DOHH2 (cell line): ENCODE measurements at regions not wholly inside any gene's neighbourhood (a gene's known extent, or its start where the extent isn't known, plus 50 kb on each side); places are given as distances from the start of the nearest gene placed in this dataset.

Source experiments
- H3F3A ChIP-seq: fragments of 200-600 bp; sonication (generic), shearing (Covaris generic); 2 replicates; pipeline ENCODE4 v1.6.0; 2016; ENCODE audit warnings: antibody characterized with exemption, mild to moderate bottlenecking; ENCODE audit not compliant: control insufficient read depth, insufficient read depth
- H3K27ac ChIP-seq: fragments of 200-600 bp; sonication (generic); 2 replicates; pipeline ENCODE4 v1.5.1; 2014; ENCODE audit warnings: low read depth, mild to moderate bottlenecking, low read length, moderate library complexity
- H3K27me3 ChIP-seq: fragments of 200-600 bp; sonication (generic); 2 replicates; pipeline ENCODE4 v1.6.1; 2014; ENCODE audit warnings: mild to moderate bottlenecking, low read length, mixed read lengths; ENCODE audit not compliant: control insufficient read depth
- H3K36me3 ChIP-seq: fragments of 200-600 bp; sonication (generic); 2 replicates; pipeline ENCODE4 v1.6.1; 2014; ENCODE audit warnings: mild to moderate bottlenecking, low read length, moderate library complexity, mixed read lengths; ENCODE audit not compliant: control insufficient read depth
- H3K4me1 ChIP-seq: fragments of 200-600 bp; sonication (generic); 2 replicates; pipeline ENCODE4 v1.6.1; 2014; ENCODE audit warnings: mild to moderate bottlenecking, low read length, mixed read lengths; ENCODE audit not compliant: control insufficient read depth
- H3K4me2 ChIP-seq: fragments of 200-600 bp; sonication (generic); 2 replicates; pipeline ENCODE4 v1.6.0; 2014; ENCODE audit warnings: mild to moderate bottlenecking, low read length, moderate library complexity
- H3K4me3 ChIP-seq: fragments of 200-600 bp; sonication (generic); 2 replicates; pipeline ENCODE4 v1.5.1; 2014; ENCODE audit warnings: mild to moderate bottlenecking, low read length, mixed read lengths
- H3K79me2 ChIP-seq: fragments of 200-600 bp; sonication (generic); 2 replicates; pipeline ENCODE4 v1.6.1; 2014; ENCODE audit warnings: mild to moderate bottlenecking, low read length, mixed read lengths; ENCODE audit not compliant: control insufficient read depth
- H3K9me2 ChIP-seq: fragments of 200-600 bp; sonication (generic); replicated peaks from 2 replicates; pipeline ENCODE4 v1.6.1; 2014; ENCODE audit warnings: mild to moderate bottlenecking, low read length, mixed read lengths; ENCODE audit not compliant: control insufficient read depth
- H3K9me3 ChIP-seq: fragments of 200-600 bp; sonication (generic); 2 replicates; pipeline ENCODE4 v1.6.1; 2014; ENCODE audit warnings: antibody characterized with exemption, low read length, mixed read lengths; ENCODE audit not compliant: control insufficient read depth, insufficient read depth
- H4K20me1 ChIP-seq: fragments of 200-600 bp; sonication (generic); 2 replicates; pipeline ENCODE4 v1.6.0; 2014; ENCODE audit warnings: low read depth, mild to moderate bottlenecking, antibody characterized with exemption, low read length, moderate library complexity; ENCODE audit not compliant: control insufficient read depth, insufficient read depth
- CTCF ChIP-seq: fragments of 200-600 bp; sonication (generic); IDR thresholded peaks from one replicate; pipeline ENCODE4 v1.5.1; 2014; ENCODE audit warnings: antibody characterized with exemption, mild to moderate bottlenecking, low read depth, low read length; ENCODE audit not compliant: poor library complexity, severe bottlenecking
- EZH2phosphoT487 ChIP-seq: fragments of 200-600 bp; sonication (generic); IDR thresholded peaks from 2 replicates; pipeline ENCODE4 v1.6.1; 2017; ENCODE audit warnings: borderline replicate concordance, mild to moderate bottlenecking, antibody characterized with exemption, low read length, moderate library complexity, mixed read lengths

DNA sequence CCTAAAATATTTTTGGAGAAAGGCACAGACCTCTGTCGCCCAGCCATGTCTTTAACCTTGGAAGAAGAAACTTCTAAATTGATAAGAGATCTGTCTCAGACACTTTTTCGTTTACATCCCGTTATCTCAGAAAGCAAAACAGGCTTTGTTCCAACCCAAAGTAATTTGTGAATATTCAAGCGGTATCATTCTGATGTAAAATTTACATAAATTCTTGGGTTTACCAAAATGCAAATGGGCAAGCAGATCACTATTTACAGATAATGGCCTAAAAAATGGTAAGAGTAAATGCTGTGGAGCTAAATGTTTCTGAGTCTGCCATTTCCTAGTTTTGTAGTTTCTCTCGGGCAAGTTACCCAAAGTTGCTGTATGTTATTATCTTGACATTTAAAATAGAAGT is 101.9 kb upstream of the VPREB1 start:
- Histone ChIP-seq H3K9me3 (no peaks in the 10 kb centered on the region), H3K9me2 (no peaks in the 10 kb centered on the region), H3K36me3 (no peaks in the 10 kb centered on the region), H3K27ac (no peak overlapping the region), H3K4me1 (peaks cover 5% of the 10 kb centered on the region), H3K79me2 (no peaks in the 10 kb centered on the region), H3K27me3 (no peaks in the 10 kb centered on the region), H4K20me1 (no peaks in the 10 kb centered on the region), H3K4me3 (no peak overlapping the region), H3F3A (no peaks in the 10 kb centered on the region), H3K4me2 (no peak overlapping the region)
- no peak for TF ChIP-seq EZH2phosphoT487

DNA sequence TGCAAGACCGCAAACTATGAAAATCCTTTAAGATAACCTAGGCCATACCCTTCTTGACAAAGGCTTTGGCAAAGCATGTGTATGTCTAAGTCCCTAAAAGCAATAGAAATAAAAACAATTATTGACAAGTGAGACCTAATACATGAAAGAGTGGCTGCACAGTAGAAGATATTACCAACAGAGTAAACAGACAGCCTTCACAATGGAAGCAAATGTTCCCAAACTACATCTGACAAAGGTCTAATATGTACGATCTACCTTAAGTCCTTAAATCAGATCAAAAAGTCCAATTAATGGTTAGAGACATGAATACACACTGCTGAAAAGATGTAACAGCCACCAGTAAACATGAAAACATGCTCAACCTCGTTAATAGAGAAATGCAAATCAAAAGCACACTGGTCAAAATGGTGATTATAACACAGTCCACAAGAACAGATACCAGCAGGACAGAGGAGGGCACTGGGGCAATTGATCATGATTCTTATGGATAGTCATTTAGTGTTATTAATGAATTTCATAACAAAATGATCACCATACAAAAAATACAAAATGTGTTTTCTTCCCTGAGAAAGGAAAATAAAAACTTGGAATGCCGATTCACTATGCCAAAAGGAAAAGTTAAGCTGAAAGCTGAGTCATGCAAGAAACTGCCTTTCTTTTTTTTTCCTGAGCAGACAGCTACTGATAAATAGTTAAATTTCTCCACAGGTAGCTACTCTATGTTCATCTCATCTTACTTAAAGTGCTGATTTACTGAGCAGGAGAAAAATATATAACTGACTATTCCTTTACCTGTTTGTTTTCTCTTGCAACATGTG is 102.6 kb upstream of the VPREB1 start:
- Histone ChIP-seq H3K4me1 (peaks cover 5% of the 10 kb centered on the region), H3K9me3 (no peaks in the 10 kb centered on the region), H3K36me3 (no peaks in the 10 kb centered on the region), H3K27me3 (no peaks in the 10 kb centered on the region), H3K79me2 (no peaks in the 10 kb centered on the region), H3K9me2 (no peaks in the 10 kb centered on the region), H4K20me1 (no peaks in the 10 kb centered on the region), H3K27ac (no peak overlapping the region), H3K4me3 (no peak overlapping the region), H3F3A (no peaks in the 10 kb centered on the region), H3K4me2 (no peak overlapping the region)
- TF ChIP-seq EZH2phosphoT487 (no peak), CTCF (no peak)

DNA sequence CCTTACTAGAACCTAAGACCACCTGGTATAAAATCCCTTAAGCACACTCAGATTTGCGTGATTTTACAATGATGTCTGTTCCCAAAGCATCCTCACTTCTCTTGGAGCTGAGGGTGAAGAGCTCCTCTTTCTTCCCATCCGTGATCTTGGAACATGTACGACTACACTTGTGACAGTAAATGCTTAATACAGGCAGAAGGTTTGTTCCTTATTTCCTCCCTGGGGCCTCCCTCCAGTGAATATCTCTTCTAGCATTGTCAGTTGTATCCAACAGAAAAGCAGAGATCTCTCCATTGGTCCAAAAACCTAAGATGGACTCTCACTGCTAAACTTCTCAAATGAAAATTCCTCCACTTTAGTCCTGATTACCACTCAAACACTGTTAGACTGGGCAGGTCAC is 103.6 kb upstream of the VPREB1 start:
- no peaks in the 10 kb centered on the region for H3K27me3 ChIP-seq

More for the DNA sequence above, 103.6 kb upstream of the VPREB1 start:
- Histone ChIP-seq H3F3A (no peaks in the 10 kb centered on the region), H3K4me3 (no peak overlapping the region), H3K79me2 (no peaks in the 10 kb centered on the region), H3K27ac (no peak overlapping the region), H3K9me2 (no peaks in the 10 kb centered on the region), H4K20me1 (no peaks in the 10 kb centered on the region), H3K36me3 (no peaks in the 10 kb centered on the region), H3K4me2 (no peak overlapping the region), H3K9me3 (no peaks in the 10 kb centered on the region), H3K4me1 (peaks cover 5% of the 10 kb centered on the region)
- no peak for TF ChIP-seq CTCF
- TF ChIP-seq EZH2phosphoT487, result no peak
